Fibroblast of skin of scalp (primary cell): ENCODE measurements at regions not wholly inside any gene's neighbourhood (a gene's known extent, or its start where the extent isn't known, plus 50 kb on each side); places are given as distances from the start of the nearest gene placed in this dataset.
A peak's percentile ranks its signal among the peaks of the same experiment; 100 is the strongest.
"Not testable (repeated sequence)": the region's sequence is repeated elsewhere in the genome, so short reads cannot be mapped to it uniquely, and the experiment has no call there.

ENCODE experiments used
- DNase-seq: peaks from one replicate; pipeline ENCODE4 v3.0.0-alpha.2; 2013

GRCh38 chr5:42894057-42894456 lies 82.4 kb upstream of the SELENOP start:
- DNase-seq, result no peak

- peak; percentile 66 for DNase-seq
These were observed 77.7 kb upstream of the SELENOP start for GRCh38 chr5:42889311-42889933.

- no peak for DNase-seq
These were observed 77.1 kb upstream of the SELENOP start for GRCh38 chr5:42888771-42889170.

GRCh38 chr5:42887575-42887974 lies 75.9 kb upstream of the SELENOP start:
- no peak for DNase-seq

GRCh38 chr5:42887097-42887496 lies 75.4 kb upstream of the SELENOP start:
- DNase-seq, result no peak

- DNase-seq, result no peak
These were observed 74.9 kb upstream of the SELENOP start for GRCh38 chr5:42886635-42887034.

GRCh38 chr5:42884326-42884725 lies 72.6 kb upstream of the SELENOP start:
- DNase-seq, result no peak

GRCh38 chr5:42881416-42882117 lies 69.9 kb upstream of the SELENOP start:
- DNase-seq, result no peak

- no peak for DNase-seq
These were observed 68.9 kb upstream of the SELENOP start for GRCh38 chr5:42880496-42881150.

- DNase-seq, result no peak
These were observed 67.6 kb upstream of the SELENOP start for GRCh38 chr5:42879291-42879690.

GRCh38 chr5:42878550-42878949 lies 66.9 kb upstream of the SELENOP start:
- no peak for DNase-seq

- no peak for DNase-seq
These were observed 66.3 kb upstream of the SELENOP start for GRCh38 chr5:42878041-42878440.

GRCh38 chr5:42877431-42877830 lies 65.7 kb upstream of the SELENOP start:
- DNase-seq, result no peak

GRCh38 chr5:42876375-42876844 lies 64.7 kb upstream of the SELENOP start:
- no peak for DNase-seq

GRCh38 chr5:42875785-42876374 lies 64.2 kb upstream of the SELENOP start:
- no peak for DNase-seq

- DNase-seq, result no peak
These were observed 63.5 kb upstream of the SELENOP start for GRCh38 chr5:42875211-42875610.

GRCh38 chr5:42874621-42875198 lies 63.0 kb upstream of the SELENOP start:
- no peak for DNase-seq

GRCh38 chr5:42872865-42873264 lies 61.2 kb upstream of the SELENOP start:
- DNase-seq, result no peak

GRCh38 chr5:42870882-42871418 lies 59.3 kb upstream of the SELENOP start:
- peak; percentile 41 for DNase-seq

- not testable (repeated sequence) for DNase-seq
These were observed 56.7 kb upstream of the SELENOP start for GRCh38 chr5:42868417-42868816.

- not testable (repeated sequence) for DNase-seq
These were observed 53.1 kb upstream of the SELENOP start for GRCh38 chr5:42864749-42865148.
